SK-N-MC (cell line): ENCODE measurements at regions not wholly inside any gene's neighbourhood (a gene's known extent, or its start where the extent isn't known, plus 50 kb on each side); places are given as distances from the start of the nearest gene placed in this dataset.

Source experiments
- EZH2 ChIP-seq: fragments of 200-600 bp; sonication (generic); IDR thresholded peaks from one replicate; pipeline ENCODE4 v1.6.1; 2017; ENCODE audit warnings: antibody characterized with exemption
- FOXP2 ChIP-seq: optimal IDR thresholded peaks from 2 replicates; pipeline ENCODE3; 2011; ENCODE audit warnings: mild to moderate bottlenecking, moderate library complexity; ENCODE audit not compliant: insufficient read depth; ENCODE audit errors: extremely low read length, control extremely low read depth
- POLR2AphosphoS5 ChIP-seq: IDR thresholded peaks from 2 replicates; pipeline ENCODE4 v1.6.1; 2012; ENCODE audit warnings: mild to moderate bottlenecking, low read depth, low read length, borderline replicate concordance

DNA sequence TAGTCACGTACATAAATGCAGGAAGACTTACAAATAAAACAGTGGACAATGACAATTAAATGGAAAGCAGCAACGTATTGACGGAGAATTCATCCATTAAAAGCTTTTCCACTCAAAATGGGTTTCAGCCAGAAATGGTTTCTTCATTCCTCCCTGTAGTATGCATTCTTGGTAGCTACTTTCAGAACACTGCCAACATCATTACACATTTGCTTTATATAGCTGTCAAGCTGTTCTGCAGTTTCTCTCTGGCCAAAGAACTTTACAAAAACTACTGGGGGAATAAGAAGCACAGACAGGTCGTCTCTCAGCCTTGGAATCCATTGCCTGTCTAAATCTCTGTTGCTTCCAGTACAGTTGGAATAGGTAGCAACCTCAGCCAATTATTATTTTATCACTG lies 84.1 kb upstream of the NCKAP5 start:
- TF ChIP-seq EZH2 (no peak), POLR2AphosphoS5 (no peak), FOXP2 (no peak)
